ENCODE measurements at regions not wholly inside any gene's neighbourhood (a gene's known extent, or its start where the extent isn't known, plus 50 kb on each side); places are given as distances from the start of the nearest gene placed in this dataset.
"Not testable (repeated sequence)": the region's sequence is repeated elsewhere in the genome, so short reads cannot be mapped to it uniquely, and the experiment has no call there.

DNA sequence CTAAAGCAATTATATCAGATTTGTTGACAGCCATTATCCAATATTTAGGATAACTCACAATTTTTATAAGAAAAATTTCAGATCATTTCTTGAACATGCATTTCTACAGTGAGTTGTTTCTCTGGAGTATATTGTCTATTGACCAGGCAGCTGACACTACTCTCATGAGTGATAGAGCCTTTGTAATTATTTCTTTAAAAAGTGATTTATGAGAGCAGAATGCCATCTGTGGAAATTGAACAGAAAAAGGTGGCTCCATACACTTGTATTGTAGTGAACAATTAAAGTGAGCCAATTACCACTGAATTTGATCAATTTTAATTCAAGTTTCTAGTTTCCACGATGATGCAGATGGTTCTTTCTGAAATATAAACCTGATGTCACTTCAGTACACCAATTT, 855.4 kb downstream of the TAF11L14 start:
- no peak for DNase-seq

DNA sequence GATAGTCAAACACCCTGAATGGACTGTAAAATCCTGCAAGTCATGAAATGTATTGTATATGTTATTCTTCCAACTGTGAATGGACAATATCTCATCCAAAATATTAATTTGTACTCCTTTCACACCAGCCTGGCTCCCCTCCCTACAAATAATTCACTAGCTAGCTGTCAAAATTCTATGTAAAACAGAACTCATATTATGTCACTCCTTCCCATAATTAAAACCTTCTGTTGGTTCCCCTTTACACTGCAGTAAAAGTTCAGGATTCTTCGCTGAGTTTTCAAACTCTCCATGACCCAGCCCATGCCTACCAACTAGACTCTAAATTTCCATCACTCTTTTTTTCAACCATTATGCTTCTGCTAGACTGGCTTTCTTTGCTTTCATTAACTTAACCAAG, 857.1 kb downstream of the TAF11L14 start:
- no peak for DNase-seq

DNA sequence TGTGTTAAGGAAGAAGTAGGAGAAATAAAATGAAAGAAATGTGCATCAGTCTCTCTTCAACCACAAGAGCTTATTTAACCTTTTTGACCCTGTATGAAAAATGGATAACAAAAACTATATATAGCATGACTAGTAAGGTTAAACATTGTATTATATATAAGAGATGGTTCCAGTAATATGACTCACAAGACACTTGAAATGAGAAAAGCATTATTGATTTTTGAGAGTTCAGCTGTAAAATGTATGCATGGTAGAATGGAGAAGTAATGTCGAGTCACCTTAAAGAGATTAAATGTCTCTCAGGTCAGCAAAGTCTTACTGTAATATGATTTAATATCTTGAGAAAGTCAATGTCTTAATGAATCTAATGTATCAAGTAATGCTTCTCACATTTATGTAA, 860.9 kb downstream of the TAF11L14 start:
- no peak for DNase-seq

DNA sequence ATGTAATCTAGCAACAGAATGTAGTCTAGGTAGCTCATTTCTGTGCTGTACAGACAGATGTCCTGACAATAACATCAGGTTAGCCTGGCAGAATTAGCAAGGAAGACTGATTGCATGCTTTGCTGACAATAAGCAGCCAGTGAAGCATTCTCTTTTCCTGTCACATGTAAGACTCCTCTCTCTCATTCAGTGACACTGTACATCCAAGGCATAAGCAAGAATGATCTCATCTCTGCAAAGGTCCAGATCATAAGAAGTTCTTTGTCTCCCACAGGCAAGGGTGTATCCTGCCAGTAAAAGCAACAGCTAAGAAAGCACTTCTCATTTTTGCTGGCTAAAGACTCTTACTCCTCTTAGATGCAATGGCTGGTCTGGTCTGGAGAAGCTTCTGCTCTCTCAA, 861.8 kb downstream of the TAF11L14 start:
- no peak for DNase-seq

DNA sequence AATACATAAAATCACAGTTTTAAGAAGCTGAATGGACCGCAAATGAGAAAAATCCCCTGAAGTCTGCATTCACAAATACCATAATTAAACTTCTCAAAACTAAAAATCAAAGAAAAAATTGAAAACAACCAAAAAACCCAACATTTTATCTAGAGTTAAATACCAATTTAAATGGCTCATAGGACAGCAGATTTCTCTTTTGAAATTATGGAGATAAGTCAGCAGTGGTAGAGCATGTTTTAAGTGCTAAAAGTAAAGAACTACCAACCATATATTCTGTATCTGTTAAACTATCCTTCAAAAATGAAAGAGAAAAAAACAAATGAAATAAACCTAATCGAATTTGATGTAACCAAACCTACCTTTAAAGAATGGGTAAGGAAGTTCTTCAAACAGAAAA, 862.8 kb downstream of the TAF11L14 start:
- no peak for DNase-seq

DNA sequence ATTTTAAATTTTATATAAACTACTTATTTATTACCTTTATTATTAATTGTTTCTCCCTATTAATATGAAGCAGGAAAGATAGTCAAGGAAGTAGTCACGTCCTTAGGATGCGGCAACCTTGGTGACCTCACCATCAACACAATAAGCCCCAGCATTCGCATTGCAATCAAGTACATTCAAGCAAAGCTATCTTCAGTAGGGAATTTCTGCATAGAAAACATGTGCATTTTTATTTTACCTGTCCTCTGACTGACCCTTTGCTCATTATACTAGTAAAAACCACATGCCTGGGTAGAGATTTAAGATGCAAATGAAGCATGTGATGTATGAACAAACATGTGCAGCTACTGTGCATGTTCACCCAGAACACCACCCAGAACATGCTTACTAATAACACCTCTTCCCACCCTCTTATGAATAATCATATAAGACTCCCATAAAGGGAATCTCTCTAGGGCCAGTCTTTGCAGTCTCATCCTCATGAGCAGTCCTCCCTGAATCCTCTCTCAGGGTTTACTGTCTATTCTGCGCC, 869.6 kb downstream of the TAF11L14 start:
- DNase-seq, result no peak

DNA sequence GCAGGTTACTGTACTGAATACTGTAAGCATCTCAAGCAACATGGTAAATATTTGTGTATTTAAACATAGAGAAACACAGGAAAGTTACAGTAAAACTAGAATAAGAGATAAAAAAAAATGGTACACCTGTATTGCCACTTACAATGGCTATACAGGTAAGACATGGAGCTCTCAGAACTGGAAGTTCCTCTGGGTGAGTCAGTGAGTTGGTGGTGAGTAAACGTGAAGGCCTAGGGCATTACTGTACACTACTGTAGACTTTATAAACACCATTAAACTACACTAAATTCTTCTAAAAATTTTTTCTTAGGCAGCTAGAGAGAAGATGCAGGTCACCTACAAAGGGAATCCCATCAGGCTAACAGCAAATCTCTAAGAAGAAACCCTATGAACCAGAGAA, 872.9 kb downstream of the TAF11L14 start:
- DNase-seq, result no peak

DNA sequence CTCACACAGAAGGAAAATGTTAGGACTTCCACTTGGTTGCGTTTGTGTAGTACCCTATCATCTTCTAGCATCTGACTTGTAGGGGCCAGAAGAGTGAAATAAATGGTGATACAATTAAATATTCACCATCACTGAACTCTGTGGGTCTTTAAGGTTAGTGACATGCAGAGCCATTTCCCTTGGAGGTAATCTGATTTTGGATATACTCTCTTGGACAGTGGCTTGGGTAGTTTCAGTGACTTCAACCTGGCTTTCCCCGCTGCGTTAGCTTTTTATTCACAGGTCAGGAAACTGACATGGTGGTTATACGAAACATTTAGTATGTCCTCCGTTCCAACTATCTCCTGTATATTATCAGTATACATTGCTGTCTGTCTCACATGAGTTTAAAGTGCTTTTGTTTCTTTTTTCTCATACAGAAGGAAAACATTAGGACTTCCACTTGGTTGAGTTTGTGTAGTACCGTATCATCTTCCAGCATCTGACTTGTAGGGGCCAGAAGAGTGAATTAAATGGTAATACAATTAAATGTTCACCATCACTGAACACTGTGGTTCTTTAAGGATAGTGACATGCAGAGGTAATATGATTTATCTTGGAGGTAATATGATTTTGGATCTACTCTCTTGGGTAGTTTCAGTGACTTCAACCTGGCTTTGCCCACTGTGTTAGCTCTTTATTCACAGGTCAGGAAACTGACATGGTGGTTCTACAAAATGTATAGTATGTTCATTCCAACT, 883.6 kb downstream of the TAF11L14 start:
- no peak for DNase-seq

DNA sequence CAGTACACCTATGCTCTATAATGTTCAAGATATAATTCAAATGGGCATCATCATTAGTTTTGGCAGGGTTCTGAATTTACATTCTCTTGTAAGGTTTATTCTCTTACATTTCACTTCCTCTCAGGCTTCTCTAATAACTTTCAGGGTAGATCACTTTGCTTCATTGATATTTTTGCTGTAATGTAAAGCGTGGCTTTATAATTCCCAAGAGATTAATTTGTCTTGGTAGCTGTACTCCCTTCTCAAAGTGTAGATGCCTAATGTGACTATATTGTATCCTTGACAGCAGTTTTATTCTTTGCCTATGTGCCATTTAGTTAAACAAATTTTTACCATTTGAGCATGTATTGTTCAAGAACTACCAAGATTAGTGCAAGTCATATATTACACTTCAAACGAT, 889.1 kb downstream of the TAF11L14 start:
- no peak for DNase-seq

DNA sequence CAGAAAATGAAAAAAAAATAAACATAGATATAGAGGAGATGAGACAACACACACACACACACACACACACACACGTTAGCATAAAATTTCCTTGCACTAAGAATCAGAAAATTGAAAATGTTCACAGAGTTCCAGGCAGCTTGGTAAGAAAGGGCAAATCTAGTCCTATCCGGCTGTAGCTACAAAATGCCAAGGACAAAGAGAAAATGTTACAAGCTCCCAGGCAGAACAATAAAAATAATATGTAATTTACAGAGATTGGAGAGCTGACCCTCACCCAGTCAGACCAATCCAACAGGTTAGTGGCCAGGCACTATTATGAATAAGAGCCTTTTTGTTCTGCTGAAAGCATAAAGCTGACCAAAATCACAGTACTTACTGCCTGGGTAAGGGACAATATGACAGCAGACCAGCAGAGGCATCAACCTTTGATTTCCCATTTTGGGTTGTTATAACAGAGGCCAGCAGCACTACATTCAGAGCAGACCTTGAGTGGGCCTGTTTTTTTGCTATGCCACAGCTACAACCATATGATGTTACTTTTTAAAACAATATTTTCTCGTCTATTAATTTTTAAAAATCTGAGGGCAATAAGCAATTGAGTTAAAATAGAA, 892.6 kb downstream of the TAF11L14 start:
- no peak for DNase-seq

DNA sequence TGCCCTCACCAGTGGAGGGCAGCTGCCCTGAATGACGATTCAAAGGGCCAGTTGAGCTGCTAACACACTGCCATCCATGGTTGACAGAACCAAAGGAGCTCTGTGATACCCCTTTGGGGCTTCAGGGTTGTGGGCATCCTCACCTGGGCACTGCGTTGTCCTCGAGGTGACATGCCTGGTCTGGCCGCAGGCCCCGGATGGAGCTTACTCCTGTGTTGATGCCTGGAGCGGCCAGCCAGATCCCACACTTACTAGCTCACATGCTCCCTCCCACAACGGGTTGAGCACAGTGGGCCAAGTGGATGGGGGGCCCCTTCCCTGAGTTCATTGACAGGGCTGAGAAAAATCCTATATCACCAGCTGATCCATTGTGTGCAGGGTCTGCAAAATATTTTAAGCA, 898.9 kb downstream of the TAF11L14 start:
- DNase-seq, result no peak

DNA sequence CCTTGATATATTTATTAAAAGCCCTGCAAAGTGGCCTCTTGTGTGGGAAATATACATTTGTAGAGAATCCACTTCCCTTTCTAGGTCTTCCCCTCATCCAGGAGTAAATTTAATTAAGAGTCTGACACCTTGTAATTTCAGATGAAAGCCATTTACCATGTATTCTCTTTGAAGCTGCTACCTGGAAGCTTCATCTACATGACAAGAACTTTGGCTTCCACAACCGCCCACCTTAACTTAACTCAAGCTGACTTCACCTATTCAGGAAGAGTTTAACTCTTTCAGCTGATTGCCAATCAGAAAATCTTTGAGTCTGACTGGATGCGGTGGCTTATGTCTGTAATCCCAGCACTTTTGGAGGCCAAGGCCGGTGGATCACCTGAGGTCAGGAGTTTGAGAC, 899.9 kb downstream of the TAF11L14 start:
- DNase-seq, result no peak

DNA sequence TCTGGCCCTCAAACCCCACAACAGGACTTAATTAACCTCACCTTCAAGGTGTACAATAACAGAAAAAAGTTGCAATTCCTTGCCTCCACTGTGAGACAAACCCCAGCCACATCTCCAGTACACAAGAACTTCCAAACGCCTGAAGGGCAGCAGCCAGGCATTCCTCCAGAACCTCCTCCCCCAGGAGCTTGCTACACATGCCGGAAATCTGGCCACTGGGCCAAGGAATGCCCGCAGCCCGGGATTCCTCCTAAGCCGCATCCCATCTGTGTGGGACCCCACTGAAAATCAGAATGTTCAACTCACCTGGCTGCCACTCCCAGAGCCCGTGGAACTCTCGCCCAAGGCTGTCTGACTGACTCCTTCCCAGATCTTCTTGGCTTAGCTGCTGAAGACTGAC, 901.5 kb downstream of the TAF11L14 start:
- DNase-seq, result not testable (repeated sequence)

DNA sequence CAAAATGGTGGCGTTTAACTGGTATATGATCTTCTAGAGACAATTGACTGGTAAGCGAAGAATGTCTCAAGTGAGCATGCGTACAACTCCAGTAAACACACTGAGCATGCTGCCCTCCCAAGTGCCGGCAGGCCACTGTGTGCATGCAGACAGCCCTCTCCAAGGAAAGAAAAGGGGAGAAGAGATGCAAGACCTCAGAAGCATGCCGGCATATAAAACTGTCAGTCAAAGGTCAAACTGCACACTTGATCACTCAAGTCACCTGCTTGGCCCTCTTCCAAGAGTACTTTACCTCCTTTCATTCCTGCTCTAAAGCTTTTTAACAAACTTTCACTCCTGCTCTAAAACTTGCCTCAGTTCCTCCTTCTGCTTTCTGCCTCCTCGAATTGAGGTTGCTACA, 910.2 kb downstream of the TAF11L14 start:
- DNase-seq, result no peak

DNA sequence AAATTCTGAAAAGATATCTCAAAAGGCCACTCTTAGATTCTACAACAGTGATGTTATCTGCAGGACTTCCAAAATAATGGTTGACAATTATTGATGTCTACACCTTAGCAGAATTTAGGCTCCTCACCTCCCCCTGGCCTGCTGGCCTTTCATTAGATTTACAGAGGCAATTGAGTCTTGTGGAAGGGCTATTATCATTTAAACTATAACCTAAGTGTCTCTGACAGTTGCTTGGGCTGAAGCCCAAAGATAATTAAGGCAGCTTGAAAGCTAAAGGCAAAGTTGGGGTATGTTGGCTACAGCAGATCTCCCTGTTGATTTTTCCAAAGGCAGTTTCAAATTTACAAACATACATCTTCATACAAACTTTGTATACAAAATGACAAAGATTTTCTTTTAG, 912.3 kb downstream of the TAF11L14 start:
- no peak for DNase-seq

DNA sequence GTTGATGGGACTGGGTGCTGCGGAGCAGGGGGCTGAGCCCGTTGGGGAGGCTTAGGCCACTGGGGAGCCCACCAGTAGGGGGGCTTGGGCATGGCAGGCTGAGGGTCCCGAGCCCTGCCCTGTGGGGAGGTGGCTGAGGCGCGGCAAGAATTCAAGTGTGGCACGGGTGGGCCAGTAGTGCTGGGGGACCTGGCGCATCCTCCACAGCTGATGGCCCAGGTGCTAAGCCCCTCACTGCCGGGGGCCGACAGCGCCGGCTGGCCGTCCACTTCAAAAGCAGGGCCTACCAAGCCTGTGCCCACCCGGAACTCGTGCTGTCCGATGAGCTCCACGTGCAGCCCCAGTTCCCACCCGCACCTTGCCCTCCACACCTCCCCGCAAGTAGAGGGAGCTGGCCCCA, 917.5 kb downstream of the TAF11L14 start:
- DNase-seq, result no peak

DNA sequence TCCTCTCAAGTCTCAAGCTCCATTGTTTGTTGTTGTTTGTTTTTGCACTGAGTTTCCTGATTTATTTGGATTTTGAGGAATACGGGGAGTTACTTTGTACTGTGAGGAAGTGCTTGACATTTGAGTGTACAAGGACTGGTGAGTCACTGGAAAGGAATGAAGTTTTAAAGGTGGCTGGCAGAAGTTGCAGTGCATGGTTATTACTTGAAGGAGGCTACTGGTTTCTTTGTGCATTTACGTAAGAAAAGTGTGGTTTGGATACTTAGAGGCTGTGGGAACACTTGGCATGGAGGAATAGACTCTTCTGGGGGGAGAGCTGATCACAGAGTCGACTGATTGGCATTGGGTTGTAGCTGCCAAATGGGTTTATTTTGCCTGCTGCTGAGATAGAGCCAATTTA, 919.0 kb downstream of the TAF11L14 start:
- no peak for DNase-seq

DNA sequence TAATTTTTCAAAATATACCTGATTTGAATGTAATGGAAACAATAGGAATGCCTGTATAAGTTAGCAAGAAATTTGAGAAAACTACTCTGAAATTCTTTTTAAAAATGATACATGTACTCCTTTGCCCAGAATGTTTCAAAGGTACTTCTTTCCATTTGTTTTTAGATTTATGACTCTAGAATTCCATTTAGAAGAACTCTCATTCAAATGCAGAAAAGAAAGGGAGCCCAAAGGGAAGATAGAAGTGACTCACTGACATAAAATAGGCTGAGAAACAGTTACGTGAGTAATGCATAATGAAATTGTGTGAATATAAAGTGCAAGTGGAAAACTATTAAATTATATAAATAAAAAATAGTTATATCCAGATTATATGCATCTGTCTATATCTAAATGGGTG, 926.3 kb downstream of the TAF11L14 start:
- DNase-seq, result no peak

DNA sequence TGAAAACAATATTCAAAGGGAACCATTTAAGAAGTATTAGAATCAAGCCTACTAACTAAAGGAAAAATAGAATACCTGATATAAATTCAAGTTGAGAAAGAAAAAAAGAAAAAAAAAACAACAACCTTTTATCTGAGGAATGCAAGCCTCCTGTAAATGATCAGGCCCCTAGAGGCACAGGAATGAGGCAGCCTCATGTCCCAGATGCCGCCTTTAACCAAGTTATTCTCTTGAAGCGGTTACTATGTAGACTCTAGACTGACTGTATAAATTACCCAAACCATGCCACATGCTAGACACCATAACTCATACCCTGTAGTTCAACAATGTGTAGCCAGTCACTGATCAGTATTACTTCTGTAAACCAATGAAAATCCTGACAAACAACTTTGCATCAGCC, 929.6 kb downstream of the TAF11L14 start:
- DNase-seq, result no peak

DNA sequence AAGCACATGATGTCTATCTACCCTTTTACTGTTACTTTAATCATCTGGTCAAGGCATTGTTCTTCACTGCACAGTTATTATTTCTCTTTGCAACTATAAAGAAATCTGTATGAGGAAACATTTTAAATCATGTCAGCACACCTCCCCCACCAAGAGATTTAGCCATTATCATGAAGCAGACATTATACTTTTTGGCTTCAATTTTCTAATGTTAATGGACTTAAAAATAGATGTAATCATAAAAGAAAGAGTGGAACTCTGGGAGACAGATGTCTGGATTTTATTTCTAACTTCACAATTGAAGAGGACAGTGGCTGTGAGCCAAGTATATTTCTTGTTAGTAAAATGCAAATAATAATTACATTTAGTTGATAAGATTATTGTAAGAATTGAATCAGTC, 932.4 kb downstream of the TAF11L14 start:
- no peak for DNase-seq

DNA sequence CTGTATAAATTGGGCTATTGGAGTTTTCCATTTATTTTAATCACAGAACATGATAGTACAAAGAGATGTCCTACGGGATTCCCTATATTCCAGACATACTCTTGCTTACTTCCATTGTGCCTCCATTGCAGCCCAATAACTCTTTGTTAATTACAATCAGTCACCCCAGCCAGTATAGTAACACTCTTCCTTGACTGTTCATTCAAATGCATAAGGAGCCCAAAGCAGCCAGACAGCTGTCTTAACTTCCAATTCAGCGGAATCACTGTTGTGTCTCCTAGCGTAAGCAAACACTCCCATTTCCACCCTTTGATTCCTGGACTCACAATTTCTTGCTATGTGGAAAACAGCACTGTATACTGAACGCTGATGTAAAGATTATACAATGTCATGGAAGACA, 942.3 kb downstream of the TAF11L14 start:
- no peak for DNase-seq

DNA sequence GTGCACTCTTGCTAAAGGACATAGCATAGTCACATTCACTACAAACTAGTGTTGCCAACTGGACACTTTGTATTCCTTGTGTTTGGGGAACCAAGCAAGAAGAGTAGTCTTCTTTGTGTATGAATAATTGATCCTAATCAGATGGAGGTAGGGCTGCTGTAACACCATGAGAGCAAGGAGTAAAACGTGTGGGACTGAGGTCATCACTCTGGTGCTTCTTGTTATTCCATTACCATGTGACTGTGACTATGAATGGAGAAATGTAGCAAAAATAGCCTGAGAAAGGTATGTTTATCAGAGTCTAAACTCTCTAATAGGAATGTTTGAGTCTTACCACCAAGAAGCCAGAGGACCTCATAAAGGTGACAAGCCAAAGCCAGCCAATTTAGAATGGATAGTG, 966.9 kb downstream of the TAF11L14 start:
- DNase-seq, result no peak

DNA sequence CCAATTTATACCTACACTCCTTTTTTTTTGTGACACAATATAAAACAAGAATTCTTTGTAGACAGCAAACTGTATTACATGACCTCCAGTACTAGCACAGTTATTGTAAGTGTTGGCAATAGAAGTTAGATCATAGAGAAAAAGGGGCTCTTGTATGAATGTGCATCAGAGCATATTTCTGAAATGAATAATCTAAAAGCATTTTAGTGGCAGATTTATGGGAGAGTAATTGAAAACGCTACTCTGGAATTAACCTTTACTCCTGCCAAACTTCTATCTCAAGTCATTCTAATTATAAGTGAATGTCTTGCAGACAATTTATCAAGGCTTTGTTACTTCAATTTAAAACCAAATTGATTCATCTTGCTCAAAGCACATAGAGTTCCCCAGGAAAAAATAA, 968.1 kb downstream of the TAF11L14 start:
- DNase-seq, result no peak

DNA sequence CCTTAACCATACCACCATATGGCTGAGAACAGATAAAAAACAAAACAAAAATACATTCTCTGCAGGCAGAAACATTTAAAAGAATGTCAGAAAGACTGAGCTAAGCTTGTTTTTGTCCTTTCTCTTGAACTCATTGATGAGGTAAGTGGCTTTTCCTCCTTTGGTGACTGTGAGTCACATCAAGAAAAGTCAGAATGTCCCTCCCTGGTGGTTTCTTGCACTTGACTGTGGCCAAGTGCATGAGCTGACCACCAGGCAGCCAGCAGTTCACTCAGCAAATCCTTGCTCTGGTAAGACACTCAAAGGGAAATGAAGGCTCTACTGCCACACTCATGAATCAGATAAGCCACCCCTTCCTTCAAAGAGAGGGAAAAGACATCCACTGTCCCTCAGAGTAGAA, 970.9 kb downstream of the TAF11L14 start:
- DNase-seq, result no peak

DNA sequence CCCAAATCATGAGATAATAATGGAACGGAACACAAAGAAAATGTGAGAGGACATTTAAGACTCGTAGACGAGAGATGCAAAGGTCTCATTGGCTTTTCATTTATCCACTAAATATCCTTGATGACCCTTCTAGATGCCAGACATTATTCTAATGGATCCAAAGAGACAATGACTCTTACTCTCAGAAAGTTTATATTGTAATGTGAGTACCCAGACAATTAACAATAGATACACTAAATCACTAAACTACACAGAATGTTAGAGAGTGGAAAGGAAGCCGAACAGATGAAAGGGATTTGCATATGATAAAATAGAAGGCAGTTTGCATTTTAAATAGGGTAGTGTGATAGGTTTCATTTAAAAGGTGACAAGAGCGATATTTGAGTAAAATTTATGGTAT, 973.3 kb downstream of the TAF11L14 start:
- DNase-seq, result no peak

All from hematopoietic multipotent progenitor cell treated with erythropoietin and hydrocortisone succinate and interleukin-3 and kit ligand, for 6 days (in vitro differentiated cells).